ENCODE measurements at regions not wholly inside any gene's neighbourhood (a gene's known extent, or its start where the extent isn't known, plus 50 kb on each side); places are given as distances from the start of the nearest gene placed in this dataset.

DNA sequence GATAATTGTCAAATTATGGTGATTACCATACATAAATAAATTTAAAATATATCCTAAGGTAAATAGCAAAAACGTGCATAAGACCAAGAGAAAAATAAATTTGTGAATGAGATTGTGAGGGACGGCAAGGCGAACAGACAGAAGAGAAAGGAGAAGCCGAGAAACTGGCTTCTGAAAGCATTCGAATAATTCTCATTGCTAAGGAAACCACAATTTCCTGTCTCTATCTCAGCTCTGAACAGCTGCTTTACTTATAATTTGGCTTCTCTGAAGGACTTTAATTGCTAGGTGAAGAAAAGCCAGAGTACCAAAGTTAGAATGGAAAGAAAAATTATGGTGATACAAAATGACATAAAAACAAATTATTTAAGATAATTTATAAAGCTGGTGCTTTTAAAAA is 79.0 kb upstream of the RGS17 start:
- DNase-seq: no peak

DNA sequence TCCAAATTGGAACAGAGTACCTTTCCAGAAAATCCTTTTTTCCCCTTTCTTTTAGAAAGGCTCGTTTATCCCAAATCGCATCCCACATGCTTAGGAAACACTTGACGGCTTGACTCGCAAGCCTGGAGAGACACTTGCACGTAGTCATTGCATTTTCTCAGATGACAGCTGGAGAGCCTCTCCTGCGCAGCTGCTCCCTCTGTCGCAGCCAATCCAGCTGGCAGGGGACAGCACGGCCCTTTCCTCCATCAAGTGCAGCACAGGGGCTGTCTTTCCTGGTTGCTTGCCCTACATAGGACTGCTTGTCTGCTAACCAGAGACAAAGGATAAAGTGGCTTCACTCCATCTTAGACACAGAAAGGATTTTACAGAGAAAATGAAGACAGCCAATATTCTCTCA is 77.6 kb upstream of the RGS17 start:
- no peak for DNase-seq

DNA sequence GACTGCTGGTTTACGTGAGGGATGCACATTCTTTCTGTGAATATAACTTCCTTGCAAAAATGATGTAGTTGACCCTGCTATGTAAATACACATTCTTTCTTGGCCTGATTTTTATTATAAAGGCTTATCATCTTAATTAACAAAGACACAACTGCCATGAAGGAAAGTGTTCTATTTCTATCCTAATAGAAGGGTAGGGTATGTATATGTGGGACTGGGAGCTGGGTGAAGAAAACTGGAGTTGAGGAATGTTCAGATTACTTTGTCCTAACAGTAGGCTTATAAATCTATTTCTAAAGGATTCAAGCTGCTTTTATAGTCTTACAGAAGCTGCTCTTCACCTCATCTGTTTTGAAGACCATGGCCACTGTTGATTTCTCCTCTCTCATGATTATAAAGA is 76.5 kb upstream of the RGS17 start:
- DNase-seq: no peak

DNA sequence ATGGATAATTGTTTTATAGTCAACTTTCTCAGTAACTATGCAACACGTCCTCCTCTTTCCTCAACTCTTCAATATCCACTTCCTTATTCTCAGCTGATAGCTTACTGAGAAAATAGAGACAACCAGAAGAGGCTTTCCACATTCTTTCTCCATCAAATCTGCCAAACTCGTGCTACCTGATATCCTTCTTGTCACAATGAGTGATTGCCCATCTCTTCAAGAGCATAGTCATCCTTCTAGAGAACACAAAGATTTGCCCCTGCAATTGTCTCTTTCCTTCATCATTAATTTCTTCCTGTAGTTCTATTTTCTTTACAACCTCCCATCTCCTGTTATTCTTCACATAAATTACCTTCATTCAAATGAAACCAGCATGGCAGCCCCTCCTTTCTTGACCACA is 75.9 kb upstream of the RGS17 start:
- DNase-seq: no peak

DNA sequence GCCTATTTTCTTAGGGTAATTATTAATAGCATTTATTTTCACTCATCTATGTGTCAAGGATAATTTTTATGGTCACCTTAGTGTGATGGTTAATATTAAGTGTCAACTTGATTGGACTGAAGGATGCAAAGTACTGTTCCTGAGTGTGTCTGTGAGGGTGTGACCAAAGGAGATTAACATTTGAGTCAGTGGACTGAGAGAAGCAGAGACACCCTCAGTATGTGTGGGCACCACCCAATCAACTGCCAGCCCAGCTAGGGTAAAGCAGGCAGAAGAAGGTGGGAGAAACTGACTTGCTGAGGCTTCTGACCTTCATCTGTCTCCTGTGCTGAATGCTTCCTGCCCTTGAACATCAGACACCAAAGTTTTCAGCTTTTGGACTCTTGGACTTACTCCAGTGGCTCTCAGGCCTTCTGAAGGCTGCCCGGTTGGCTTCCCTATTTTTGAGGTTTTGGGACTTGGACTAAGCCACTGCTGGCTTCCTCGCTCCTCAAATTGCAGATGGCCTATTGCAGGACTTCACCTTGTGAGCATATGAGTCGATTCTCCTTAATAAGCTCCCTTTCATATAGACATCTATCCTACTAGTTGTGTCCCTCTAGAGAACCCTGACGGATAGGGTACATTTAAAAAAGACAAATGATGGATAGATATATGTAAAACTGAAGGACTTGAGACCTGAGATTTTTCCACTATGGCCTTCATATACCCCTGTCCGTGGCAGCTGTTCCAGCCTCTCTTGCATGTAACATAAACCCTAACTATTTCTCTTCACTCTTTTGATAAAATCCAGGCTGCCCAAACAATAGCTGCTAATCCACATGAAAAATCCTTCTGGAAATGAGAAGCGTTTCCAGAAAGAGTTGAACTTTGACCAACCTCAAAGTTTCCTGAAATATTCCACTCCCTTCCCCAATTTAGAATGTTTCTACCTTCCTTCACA is 62.1 kb upstream of the RGS17 start:
- no peak for DNase-seq

DNA sequence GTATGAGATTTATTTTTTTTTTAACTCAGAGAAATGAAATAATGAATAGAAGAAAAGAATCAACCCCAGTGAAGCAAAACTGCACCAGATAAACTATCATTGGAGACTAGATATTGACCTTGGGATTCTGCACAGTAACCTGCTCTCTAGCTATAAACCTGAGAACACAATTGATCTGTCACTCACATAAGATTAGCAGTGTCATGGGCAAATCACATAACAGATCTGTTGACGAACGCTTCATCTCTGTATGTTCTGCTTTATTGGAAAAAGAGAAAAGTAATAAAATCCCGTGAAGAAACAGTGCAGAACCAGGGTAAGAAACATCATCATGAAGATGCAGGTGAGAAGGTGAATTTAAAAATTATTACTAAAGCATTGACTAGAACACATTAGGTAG is 52.8 kb upstream of the RGS17 start:
- DNase-seq: no peak

Data from NCI-H1048 (cell line).